D721Med (cell line): ENCODE measurements at regions not wholly inside any gene's neighbourhood (a gene's known extent, or its start where the extent isn't known, plus 50 kb on each side); places are given as distances from the start of the nearest gene placed in this dataset.
"Not testable (repeated sequence)": the region's sequence is repeated elsewhere in the genome, so short reads cannot be mapped to it uniquely, and the experiment has no call there.

Experiments used
- DNase-seq: peaks from one replicate; pipeline ENCODE4 v3.0.0; 2011; ENCODE audit warnings: low spot score; ENCODE audit not compliant: insufficient read length
- FAIRE-seq: peaks from 2 replicates; lab custom pipeline; 2011; peaks lifted over from hg19 to GRCh38; lab: Jason Lieb, UNC
- CTCF ChIP-seq: IDR thresholded peaks from 2 replicates; pipeline ENCODE4 v1.5.1; 2012; ENCODE audit warnings: mild to moderate bottlenecking, control low read depth; ENCODE audit not compliant: insufficient read depth; ENCODE audit errors: missing control alignments

GRCh38 chr15:54779271-54779670, 417.5 kb downstream of the RSL24D1 start:
- no peak for TF ChIP-seq CTCF
- DNase-seq = no peak
- no peak for FAIRE-seq

- FAIRE-seq = no peak
- DNase-seq = no peak
- no peak for TF ChIP-seq CTCF
These were observed 420.3 kb downstream of the RSL24D1 start for GRCh38 chr15:54776410-54776809.

- FAIRE-seq = no peak
- TF ChIP-seq CTCF = no peak
- DNase-seq = no peak
These were observed 424.1 kb downstream of the RSL24D1 start for GRCh38 chr15:54772663-54773062.

GRCh38 chr15:54749461-54749860, 447.3 kb downstream of the RSL24D1 start:
- not testable (repeated sequence) for FAIRE-seq, DNase-seq

- FAIRE-seq (no peak), DNase-seq (no peak)
- TF ChIP-seq CTCF = no peak
These were observed 474.3 kb downstream of the RSL24D1 start for GRCh38 chr15:54722342-54722986.

- no peak for FAIRE-seq
- no peak for TF ChIP-seq CTCF
- no peak for DNase-seq
These were observed 477.4 kb downstream of the RSL24D1 start for GRCh38 chr15:54719325-54719724.

- FAIRE-seq (no peak), DNase-seq (no peak)
- no peak for TF ChIP-seq CTCF
These were observed 488.7 kb downstream of the RSL24D1 start for GRCh38 chr15:54707805-54708752.
